CD4-positive, alpha-beta T cell treated with Interleukin-17A for 1 hour (primary cell): ENCODE measurements at regions not wholly inside any gene's neighbourhood (a gene's known extent, or its start where the extent isn't known, plus 50 kb on each side); places are given as distances from the start of the nearest gene placed in this dataset.
A peak's percentile ranks its signal among the peaks of the same experiment; 100 is the strongest.

Experiments used
- DNase-seq: peaks from one replicate; pipeline ENCODE4 v3.0.0-alpha.2; 2020

- no peak for DNase-seq
Measured at GRCh38 chr13:31081316-31081715, 80.4 kb downstream of the HSPH1 start.

- no peak for DNase-seq
Measured at GRCh38 chr13:31074756-31075155, 86.9 kb downstream of the HSPH1 start.

- peak; percentile 18 for DNase-seq
Measured at GRCh38 chr13:31073859-31074718, 87.6 kb downstream of the HSPH1 start.

DNA sequence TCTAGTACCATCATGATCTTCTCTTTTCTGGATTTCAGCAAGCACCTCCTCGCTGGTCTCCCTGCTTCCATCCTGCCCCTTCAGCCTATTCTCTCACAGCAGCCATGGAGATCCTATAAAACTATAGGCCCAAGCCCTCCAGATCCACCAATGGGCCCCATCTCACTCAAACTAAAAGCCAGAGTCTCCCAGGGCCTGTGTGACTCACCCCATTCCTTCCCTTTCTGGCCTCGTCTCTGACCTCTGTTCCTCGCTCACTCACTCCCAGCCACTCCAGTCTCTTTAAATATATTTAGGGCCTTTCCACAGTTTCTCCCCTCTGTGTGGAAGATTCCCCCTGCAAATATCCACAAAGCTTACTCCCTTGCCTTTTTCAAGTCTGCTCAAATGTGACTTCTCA lies 89.7 kb downstream of the HSPH1 start:
- DNase-seq, result no peak

DNA sequence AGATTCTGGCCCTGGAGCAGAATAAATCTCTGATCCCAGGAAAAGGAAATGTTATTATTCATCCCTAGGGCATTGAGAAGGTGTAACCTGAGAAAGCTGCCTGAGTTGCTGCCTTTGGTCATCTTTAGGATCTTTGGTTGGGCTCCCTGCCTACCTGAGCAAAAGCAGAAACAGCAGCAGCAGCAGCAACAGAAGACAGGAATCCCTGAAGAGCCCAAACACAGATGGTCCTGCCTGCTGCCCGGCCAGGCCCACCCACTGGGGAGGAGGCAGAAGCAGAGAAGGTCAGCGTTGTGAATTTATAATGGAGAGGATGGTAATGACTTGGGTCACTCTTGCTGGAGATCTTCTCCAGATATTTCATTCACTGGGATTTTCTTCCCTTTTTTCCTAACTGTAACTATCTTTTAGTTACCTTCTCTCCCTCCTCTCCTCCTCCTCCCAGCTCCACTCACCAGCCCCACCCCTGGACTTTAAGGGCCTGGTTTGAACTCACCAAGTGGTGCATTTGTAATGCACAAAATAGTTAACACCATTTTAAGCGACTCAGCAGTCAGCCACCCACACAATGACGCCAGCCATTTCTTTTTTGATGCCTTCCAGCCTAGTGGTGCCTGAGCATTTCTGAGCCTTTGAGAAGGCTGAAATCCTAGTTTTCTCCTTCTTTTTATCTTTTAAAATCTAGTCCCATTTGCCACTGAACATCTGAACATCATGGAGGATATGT lies 91.7 kb downstream of the HSPH1 start:
- DNase-seq, result no peak

DNA sequence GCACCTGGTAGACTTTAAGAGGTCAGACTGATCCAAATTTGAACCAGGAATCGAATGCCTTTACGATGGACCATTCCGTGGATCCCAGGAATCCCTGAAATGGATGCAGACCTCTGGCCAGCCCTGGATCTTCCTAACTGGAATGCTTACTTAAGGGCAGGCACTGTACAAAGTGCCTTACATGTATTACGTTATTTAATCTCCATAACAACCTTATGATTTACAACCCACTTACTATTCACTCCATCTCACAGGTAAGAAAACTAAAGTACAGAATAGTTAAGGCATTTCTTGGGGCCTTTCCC lies 93.6 kb downstream of the HSPH1 start:
- no peak for DNase-seq

DNA sequence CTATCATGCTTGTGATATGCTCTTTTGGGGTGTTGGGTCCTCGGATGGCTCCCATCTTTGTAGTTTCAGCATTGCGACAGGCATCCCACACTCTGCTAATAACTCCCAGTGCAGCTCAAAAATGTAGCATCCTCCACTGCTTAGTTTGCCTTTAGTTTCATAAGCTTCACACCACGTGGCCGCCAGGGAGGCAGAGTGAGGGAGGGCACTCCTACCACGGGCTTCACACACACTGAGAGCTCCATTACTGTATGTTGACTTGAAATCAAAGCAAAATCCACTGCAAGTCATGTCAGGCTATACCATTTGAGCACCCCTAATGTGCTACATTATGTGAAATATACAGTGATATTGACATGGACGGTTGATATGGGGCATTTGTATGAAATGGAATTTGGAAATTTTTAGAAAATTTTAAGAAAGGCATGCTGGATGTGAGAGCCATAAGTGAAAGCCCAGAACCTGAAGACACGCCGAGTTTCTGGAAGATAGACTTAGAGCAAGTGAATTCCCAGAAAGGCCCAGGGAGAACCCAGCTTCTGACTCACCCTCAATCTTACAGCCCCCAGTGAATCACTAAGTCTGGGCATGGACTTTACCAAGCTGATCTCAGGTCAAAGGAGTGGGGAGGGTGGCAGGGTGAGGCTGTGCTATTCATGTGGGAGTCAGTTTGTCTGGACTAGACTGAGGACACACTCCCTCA lies 94.1 kb downstream of the HSPH1 start:
- DNase-seq, result no peak

- DNase-seq, result no peak
Measured at GRCh38 chr13:31064636-31065035, 97.1 kb downstream of the HSPH1 start.

DNA sequence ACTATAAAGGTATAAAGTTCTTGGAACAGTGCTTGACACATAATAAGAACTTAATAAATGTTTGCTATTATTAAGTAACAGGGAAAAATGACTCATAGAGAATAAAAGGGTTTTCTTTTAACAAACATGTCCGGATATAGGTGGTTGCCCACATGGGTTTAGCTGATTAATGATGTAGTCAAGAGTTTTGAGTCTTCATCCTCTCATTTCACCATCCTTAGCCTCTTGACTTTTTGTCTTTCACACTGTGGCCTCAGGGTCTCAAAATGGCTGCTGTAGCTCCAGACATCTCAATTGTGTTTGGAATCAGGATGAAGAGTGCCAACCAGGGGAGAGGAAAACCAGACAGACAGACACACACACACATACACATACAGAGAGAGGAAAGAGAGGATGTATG lies 97.9 kb downstream of the HSPH1 start:
- DNase-seq, result no peak

GRCh38 chr13:31060655-31061054 lies 101.0 kb downstream of the HSPH1 start:
- DNase-seq, result no peak

GRCh38 chr13:31060220-31060619 lies 101.5 kb downstream of the HSPH1 start:
- DNase-seq, result no peak

GRCh38 chr13:31057403-31058033 lies 104.2 kb downstream of the HSPH1 start:
- no peak for DNase-seq

GRCh38 chr13:31056644-31057271 lies 104.9 kb downstream of the HSPH1 start:
- no peak for DNase-seq

- DNase-seq, result no peak
Measured at GRCh38 chr13:31055589-31055988, 106.1 kb downstream of the HSPH1 start.

DNA sequence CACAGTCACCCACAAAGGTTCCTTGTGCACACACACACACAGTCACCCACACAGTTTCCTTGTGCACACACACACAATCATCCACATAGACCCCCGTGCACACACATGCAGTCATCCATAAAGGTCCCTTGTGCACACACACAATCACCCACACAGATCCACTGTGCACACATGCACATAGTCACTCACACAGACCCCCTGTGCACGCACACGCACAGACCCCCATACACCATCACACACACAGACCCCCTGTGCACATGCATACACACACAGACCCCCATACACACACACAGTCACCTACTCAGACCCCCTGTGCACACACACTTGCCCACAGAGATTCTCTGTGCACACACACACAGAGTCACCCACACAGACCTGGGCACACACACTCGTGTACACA lies 107.1 kb downstream of the HSPH1 start:
- no peak for DNase-seq

DNA sequence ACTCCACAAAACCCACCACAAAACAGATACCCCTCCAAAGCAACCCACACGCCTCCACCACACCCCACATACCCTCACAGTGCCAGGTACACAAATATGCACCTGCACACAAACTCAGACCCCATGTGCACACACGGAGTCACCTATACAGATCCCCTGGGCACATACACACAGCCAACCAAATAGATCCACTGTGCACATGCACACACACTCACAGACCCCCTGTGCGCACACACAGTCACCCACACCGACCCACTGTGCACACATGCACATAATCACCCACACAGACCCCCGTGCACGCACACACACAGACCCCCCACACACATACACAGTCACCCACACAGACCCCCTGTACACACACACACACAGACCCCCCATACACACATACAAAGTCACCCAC lies 107.8 kb downstream of the HSPH1 start:
- no peak for DNase-seq

DNA sequence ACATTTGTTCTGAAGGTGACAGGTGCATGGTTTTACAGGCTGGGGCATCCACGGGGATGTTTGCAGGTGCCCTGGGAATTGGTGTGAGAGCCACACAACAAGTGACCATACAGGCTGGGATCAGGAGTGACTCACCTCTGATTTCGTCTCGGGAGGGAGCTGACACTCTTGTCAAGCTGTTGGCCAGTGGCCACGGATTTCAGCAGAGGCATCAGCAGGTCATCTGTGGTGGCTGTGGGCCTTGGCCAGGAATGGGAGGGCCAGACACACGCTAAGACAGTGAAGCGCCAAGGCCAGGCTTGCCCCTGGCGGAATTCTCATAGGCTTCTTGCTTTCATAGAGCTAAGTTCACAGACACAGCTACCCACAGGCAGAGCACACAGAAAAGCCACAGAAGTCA lies 108.6 kb downstream of the HSPH1 start:
- DNase-seq, result no peak

GRCh38 chr13:31052478-31052877 lies 109.2 kb downstream of the HSPH1 start:
- no peak for DNase-seq

- no peak for DNase-seq
Measured at GRCh38 chr13:31051999-31052398, 109.7 kb downstream of the HSPH1 start.

- no peak for DNase-seq
Measured at GRCh38 chr13:31050486-31051400, 111.0 kb downstream of the HSPH1 start.

- DNase-seq, result no peak
Measured at GRCh38 chr13:31049833-31050232, 111.9 kb downstream of the HSPH1 start.

- no peak for DNase-seq
Measured at GRCh38 chr13:31049083-31049482, 112.6 kb downstream of the HSPH1 start.
